DMS153 treated with DMSO at 0.1 percent for 48 hours (cell line): ENCODE measurements at regions not wholly inside any gene's neighbourhood (a gene's known extent, or its start where the extent isn't known, plus 50 kb on each side); places are given as distances from the start of the nearest gene placed in this dataset.
"Not testable (repeated sequence)": the region's sequence is repeated elsewhere in the genome, so short reads cannot be mapped to it uniquely, and the experiment has no call there.

Experiments
- DNase-seq: peaks from one replicate; lab custom pipeline; 2025; ENCODE audit not compliant: unreplicated experiment; lab: John Stamatoyannopoulos, UW

DNA sequence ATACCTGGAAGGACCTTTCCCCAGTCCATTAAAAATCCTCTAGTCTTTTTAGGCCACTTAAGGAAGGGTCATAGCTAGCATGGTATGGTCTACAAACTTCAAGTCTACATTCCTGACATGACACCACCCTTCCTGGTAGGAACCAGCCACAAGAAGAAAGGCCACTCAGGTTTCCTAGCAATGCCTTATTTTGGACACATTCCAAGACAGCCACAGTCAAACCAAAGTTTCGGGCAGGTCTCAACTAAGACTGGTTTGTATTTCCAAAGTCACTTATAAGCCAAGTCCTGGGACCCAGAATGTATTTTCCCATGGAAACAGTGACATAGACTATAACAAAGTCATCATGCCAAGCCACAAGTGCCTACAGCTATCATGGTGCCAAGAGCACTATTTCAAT, 50.6 kb upstream of the SLC44A3 start:
- DNase-seq, result no peak

DNA sequence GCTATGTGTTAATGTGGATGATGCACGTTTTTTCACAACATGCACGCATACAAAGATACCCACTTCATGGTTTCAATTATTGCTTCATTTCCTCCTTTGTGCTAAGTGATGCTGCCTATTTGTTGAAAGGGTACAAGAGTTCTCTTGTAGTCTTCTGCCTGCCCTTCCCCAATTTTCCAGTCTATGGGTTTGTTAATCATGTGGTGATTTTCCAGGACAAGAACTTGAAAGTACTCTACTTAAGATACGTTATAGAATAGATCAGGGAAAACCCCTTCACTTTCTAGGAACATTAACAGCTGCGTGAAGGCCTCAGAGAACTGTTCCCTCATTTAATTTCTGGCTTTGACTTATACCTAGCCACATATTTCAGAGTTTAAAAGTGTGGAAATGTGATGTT, 52.1 kb upstream of the SLC44A3 start:
- no peak for DNase-seq

DNA sequence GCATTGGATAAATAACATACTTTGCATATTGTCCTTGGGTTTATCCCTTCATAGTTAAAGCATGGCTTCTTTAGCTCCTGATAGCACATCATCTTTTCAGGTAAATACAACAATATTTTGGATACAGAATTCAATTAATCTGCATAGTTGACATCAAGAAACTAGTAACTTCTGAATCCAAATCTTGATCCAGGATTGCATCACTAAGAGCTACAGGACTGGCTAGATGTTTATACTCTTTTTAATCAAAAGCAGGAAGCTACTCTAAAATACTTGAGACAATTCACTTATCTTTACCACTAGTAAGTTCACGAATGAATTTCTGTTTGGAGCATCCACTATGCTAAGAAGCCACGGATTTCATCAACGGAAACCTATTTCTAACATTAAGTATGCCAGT, 54.2 kb upstream of the SLC44A3 start:
- no peak for DNase-seq

GRCh38 chr1:94759188-94759587, 61.0 kb upstream of the SLC44A3 start:
- DNase-seq, result no peak

GRCh38 chr1:94757931-94758330, 62.2 kb upstream of the SLC44A3 start:
- DNase-seq, result no peak

GRCh38 chr1:94755675-94756074, 64.5 kb upstream of the SLC44A3 start:
- no peak for DNase-seq

GRCh38 chr1:94755016-94755415, 65.1 kb upstream of the SLC44A3 start:
- not testable (repeated sequence) for DNase-seq

DNA sequence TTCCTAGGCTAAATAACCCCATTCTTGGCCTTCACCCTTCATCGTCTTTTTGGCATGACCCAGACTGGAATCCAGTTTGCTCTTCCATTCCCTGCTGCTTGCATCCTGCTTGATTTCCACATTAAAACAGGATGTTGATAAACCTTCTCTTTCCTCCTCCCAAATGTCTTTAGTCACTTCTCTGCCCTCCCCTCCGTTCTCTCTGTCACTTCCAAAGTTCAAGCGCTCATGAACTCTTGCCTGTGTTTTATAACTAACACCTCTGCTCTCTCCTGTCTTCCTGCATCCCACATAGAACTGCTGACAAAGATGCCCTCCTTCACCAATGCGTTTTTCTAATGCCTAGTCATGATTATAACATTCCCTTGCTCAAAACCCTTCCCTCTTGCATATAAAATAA, 65.6 kb upstream of the SLC44A3 start:
- DNase-seq, result no peak

DNA sequence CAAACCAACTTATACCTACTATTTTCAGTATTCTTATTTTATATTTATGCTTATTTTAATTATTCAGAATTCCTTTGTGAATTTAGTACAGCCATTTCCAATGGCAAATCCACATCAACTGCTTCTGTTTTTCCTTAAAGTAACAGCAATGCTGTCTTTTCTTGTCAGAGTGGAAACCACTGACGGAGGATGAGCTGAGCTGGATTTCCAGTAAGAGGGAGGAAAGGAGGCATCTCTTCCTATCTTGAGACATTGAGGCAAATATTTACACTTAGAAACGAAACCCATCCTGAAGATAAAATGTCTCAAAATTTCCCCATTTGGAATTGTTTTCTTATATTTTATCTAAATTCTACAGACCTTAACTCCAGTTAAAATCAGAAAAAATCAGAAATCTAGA, 66.1 kb upstream of the SLC44A3 start:
- DNase-seq, result no peak

- DNase-seq, result no peak
Observed at GRCh38 chr1:94753171-94753972, 66.8 kb upstream of the SLC44A3 start.

- not testable (repeated sequence) for DNase-seq
Observed at GRCh38 chr1:94751483-94751882, 68.7 kb upstream of the SLC44A3 start.

DNA sequence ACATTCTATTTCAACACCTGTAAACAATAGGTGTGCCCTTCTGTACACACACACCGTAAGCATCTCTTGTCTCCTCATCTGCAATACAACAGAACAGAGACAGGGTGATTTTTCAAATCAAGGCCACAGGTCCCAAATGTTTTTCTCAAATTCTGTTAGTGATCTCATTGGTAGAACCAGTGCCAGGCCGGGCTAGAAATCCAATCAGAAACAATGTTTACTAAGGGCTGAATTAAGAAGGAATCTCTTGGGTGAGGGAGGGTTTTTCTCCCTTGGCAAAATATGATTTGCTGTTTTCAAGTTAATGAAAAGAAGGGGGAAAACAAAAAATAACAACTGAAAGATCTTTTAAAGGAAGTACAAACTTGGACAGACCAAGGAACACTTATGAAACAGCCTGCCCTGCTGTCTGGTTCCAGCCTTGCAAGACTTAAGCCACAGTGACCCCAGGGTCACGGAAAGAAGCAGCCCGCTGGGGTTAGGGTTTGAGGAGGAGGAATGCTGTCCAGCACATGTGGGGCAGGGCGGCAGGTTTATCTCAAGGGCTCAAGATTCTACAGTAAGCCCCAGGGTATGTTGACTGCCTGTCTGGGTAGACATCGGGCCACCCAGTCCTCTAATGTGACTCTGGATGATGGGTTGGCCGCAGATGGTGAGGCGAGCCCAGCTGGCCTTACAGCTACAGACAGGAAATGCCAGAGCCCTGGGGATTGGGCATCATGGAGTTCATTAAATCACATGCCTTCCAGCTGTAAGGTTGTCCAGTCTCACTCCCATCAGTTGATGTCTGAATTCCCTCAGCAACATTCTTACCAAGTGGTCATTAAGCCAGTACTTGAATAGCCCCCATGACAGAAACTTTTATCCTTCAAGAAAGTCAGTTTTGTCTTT, 73.3 kb upstream of the SLC44A3 start:
- no peak for DNase-seq

DNA sequence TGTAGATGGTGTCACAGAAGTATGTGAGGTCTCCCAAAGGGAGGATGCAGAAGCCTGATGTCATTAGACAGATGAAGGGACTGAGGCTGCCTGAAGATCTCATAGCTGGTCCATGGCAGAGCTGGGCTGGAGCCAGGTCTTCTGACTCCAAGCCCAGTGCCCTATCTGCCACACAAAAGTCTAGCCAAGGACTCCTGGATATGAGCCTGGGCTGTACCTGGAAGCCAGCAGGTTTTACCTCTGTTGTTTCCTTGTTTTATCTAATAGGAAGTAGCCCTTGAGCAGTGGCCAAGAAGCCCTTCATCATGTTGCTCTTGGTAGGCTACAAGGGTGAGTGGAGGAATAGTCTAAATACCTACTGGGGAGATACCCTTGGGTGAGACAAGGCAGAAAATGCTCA, 74.4 kb upstream of the SLC44A3 start:
- no peak for DNase-seq

- DNase-seq, result peak; percentile 33
Observed at GRCh38 chr1:94743862-94744261, 76.3 kb upstream of the SLC44A3 start.

GRCh38 chr1:94741996-94742395, 78.2 kb upstream of the SLC44A3 start:
- DNase-seq, result no peak

DNA sequence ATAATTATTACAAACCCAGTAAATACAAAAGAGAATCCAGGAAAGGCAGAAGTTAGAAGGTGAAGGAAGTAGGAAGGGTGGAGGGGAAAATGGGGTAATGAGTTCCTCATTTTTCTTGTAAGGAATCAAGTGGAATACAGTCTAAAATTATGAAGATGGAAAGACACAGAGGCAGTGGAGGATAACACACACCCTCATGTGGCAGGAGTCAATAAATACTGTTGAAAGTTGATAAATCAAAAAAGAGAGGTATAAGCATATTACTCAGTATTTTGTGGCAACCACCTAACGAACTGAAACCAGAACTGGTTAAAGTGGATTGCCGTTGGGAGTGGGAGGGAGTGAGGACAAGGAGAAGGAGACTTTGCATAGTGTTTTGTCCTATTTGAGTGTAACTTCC, 78.6 kb upstream of the SLC44A3 start:
- no peak for DNase-seq

DNA sequence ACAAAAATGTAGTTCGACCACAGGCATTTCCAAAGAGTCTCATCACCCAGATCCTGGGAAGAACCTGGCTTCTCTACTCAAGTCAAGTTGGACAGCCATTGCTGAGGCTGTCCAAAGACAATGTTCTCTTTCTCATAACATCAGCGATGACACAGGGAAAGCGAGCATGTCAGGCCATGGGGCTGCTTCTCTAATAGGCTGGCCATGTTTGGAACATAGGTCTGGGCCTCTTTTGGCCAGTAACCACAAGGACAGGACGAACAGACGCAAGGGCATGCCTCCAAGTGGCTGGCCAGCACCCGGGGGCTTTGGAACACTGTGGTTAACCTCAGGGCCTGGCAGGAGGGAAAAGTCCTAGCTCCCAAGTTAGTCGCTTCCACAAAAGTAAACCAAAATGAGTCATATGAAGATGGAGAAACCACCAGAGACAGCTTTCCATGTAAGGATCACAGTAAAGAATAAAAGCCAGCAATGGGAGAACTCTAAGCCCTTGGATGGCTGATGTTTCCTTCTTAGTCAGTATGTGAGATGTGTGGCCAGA, 80.6 kb upstream of the SLC44A3 start:
- no peak for DNase-seq

DNA sequence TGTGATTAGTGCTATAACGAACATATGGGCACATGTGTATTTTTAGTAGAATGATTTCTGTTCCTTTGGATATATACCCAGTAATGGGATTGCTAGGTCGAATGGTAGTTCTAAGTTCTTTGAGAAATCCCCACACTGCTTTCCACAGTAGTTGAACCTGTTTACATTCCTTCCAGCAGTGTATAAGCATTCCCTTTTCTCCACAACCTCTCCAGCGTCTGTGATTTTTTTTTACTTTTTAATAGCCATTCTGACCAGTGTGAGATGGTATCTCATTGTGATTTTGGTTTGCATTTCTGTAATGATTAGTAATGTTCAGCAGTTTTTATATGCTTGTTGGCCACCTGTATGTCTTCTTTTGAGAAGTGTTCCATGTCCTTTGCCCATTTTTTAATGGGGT, 81.8 kb upstream of the SLC44A3 start:
- DNase-seq, result no peak

DNA sequence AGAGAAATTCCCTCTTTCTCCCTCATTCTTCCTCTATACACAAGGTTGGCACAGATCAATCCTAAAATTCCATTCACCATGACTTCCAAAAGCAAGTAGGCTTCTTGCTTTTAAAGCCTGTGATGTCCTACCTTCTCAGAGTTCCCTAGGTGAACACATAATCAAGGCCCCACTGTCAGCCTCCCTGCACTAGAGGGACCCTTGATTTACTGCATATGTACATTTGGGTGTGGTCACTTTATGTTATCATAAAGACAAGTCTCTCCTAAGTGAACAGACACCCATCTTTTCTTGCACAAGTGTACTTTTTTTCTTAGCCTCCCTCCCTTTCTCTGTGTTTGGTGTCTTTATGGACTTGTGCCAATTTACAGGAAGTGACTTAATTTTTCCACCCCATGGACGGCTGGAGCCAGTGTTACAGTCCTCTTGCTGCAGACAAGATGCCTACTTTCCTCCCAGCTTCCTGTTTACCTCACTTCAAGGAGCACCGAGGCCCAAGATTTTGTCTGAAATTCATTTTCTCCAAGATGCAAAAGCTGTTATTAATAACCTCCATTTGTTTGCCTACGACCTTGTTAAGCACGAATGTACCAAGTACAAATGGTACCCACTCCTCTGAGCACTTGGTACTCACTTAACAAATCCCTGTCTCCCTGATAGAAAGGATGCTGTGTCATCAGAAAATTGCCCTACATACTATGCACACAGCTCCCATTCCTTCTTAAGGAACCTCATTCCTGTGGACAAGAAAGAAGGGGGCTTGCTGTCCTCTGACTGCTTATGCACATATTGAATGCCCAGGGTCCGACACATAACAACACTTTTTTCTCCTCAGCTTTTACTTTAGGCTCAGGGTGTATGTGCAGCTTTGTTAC, 82.8 kb upstream of the SLC44A3 start:
- DNase-seq, result no peak

GRCh38 chr1:94736549-94736948, 83.6 kb upstream of the SLC44A3 start:
- no peak for DNase-seq

DNA sequence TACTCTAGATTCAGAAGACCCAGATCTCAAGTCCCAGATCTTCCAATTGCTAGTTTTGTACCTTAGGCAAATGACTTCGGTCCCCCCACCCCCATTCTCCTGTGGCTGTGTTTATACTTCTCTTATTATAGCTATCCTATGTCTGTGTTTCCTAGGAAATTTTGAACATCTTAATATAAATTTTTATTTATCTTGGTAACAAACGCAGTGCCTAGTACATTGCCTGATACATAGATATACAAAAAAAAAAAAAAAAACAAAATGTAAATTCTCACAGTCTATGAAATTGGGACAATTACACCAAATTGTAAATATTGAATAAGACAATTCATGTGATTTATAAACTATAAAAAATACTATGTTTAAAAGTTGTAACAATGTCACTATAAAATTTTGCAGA, 84.1 kb upstream of the SLC44A3 start:
- no peak for DNase-seq
